Heart right ventricle (tissue), 16 donors: ENCODE measurements at regions not wholly inside any gene's neighbourhood (a gene's known extent, or its start where the extent isn't known, plus 50 kb on each side); places are given as distances from the start of the nearest gene placed in this dataset.

Experiments used
- ATAC-seq, 8 donors: fragments of 200-7000 bp; cut with Tn5 transposase; one replicate each; pipeline ENCODE4 v1.9.1; 2020; ENCODE audit warnings: mild to moderate bottlenecking in 8 of 8, moderate library complexity in 8 of 8, moderate number of reproducible peaks in 1 of 8
- DNase-seq, 2 donors: peaks; one replicate each; pipeline ENCODE4 v3.0.0-alpha.2; 2020
- H3K27ac ChIP-seq, 10 donors: fragments of 200-600 bp; sonication (generic) in 2 of 10; one replicate each; pipeline versions ENCODE4 v1.5.0 to v1.8.0; 2020 to 2022; ENCODE audit warnings: mild to moderate bottlenecking in 3 of 10
- H3K27me3 ChIP-seq, 7 donors: fragments of 200-600 bp; one replicate each; pipeline ENCODE4 v1.8.0; 2021 to 2022; ENCODE audit warnings: mild to moderate bottlenecking in 2 of 7
- H3K36me3 ChIP-seq, 9 donors: fragments of 200-600 bp; sonication (generic) in 1 of 9; one replicate each; pipeline versions ENCODE4 v1.5.0 to v1.8.0; 2020 to 2022; ENCODE audit warnings: mild to moderate bottlenecking in 2 of 9
- H3K4me1 ChIP-seq, 9 donors: fragments of 200-600 bp; sonication (generic) in 1 of 9; one replicate each; pipeline versions ENCODE4 v1.5.0 to v1.8.0; 2020 to 2022; ENCODE audit warnings: mild to moderate bottlenecking in 4 of 9
- H3K4me3 ChIP-seq, 10 donors: fragments of 200-600 bp; sonication (generic) in 2 of 10; one replicate each; pipeline versions ENCODE4 v1.5.0 to v1.8.0; 2020 to 2022; ENCODE audit warnings: mild to moderate bottlenecking in 7 of 10, moderate library complexity in 2 of 10
- H3K9me3 ChIP-seq, 11 donors: fragments of 200-600 bp in 10 of 11; sonication (generic) in 2 of 11; one replicate each; pipeline versions ENCODE4 v1.5.0 to v1.8.0; 2013 to 2022; ENCODE audit warnings: mild to moderate bottlenecking in 2 of 11, control low read depth in 1 of 11, moderate library complexity in 1 of 11
- CTCF ChIP-seq, 9 donors: fragments of 200-600 bp; sonication (generic) in 2 of 9; IDR thresholded peaks; one replicate each; pipeline versions ENCODE4 v1.5.0 to v1.8.0; 2021 to 2022; ENCODE audit warnings: antibody characterized with exemption in 9 of 9, mild to moderate bottlenecking in 5 of 9, moderate library complexity in 1 of 9
- WGBS, 2 donors: extraction: QIAGEN DNeasy Blood & Tissue Kit; methylation state at CpG; one replicate each; pipeline ENCODE4 v1.1.7; 2013; ENCODE audit warnings: inconsistent platforms in 1 of 2; 5-methylcytosine and 5-hydroxymethylcytosine counted together
- intact Hi-C, 10 donors: fragments of 100-400 bp; cut with DNase I; formaldehyde crosslinking; loops; one replicate each; pipeline versions ENCODE4 v1.11.1 to v1.14.2; 2022
- donor health status: Arrhythmogenic right ventricular cardiomyopathy.
- donor health status: ischemic (EF 13 %, LVEDD 7.1; RV severe dilation, severe dysfunction).
- donor health status: healthy with polysubstance abuse.
- donor health status: DM: no; HTN: yes; CAD: no.
- donor health status: DM: no; HTN: no; CAD: no.
- donor health status: ischemic (EF 25% LVEDD 6.9; RV normal size, moderate dysfunction).
- donor health status: ischemic (EF 25% LVEDD 5.7; RV mildly dilated, moderate dysfunction).
- donor health status: healthy.
- donor health status: DM: yes; HTN: yes; CAD: no.
- donor health status: Ischemic cardiomyopathy.
- donor health status: ischemic (EF 35%, LVEDD 5.7; RV mildly dilated, moderate dysfunction).
- donor health status: nonischemic (EF 11% LVEDD 7.7; RV severe dilation, severe dysfunction).
- donor health status: DM: yes; HTN: yes; CAD: no.
- donor health status: PGD.
- donor health status: ischemic (EF 29% LVEDD 5.4; RV normal size, mild dysfunction).
- donor health status: nonischemic (EF 23%, LVEDD 6.1; RV moderate dilation, normal function).

- ATAC-seq (no peak), DNase-seq (no peak)
- 93 to 100% methylated on average over 1 of the region's 1 CpG for WGBS, 2 donors
- Histone ChIP-seq H3K27ac (no peak overlapping the region), H3K9me3 (no peaks in the 10 kb centered on the region), H3K4me3 (no peak overlapping the region), H3K4me1 (no peaks in the 10 kb centered on the region), H3K27me3 (no peaks in the 10 kb centered on the region), H3K36me3 (no peaks in the 10 kb centered on the region)
- intact Hi-C loops = no loop called here
- TF ChIP-seq CTCF (IDR thresholded peaks at IDR 0.05) = no peak
These were observed 221.7 kb upstream of the TBC1D5 start for GRCh38 chr3:17964108-17964507.

GRCh38 chr3:17955411-17955810 lies 213.0 kb upstream of the TBC1D5 start:
- H3K27ac ChIP-seq = no peak overlapping the region
- no peaks in the 10 kb centered on the region for H3K27me3 ChIP-seq
- DNase-seq (no peak), ATAC-seq (no peak)
- peaks cover 0 to 9% (median 0%) of the 10 kb centered on the region in 11 donors for H3K9me3 ChIP-seq
- H3K4me3 ChIP-seq = no peak overlapping the region
- intact Hi-C loops = no loop called here
- no peak for TF ChIP-seq CTCF (IDR thresholded peaks at IDR 0.05)
- H3K36me3 ChIP-seq = no peaks in the 10 kb centered on the region
- H3K4me1 ChIP-seq = no peaks in the 10 kb centered on the region

GRCh38 chr3:17954801-17955200 lies 212.4 kb upstream of the TBC1D5 start:
- no peak for TF ChIP-seq CTCF (IDR thresholded peaks at IDR 0.05)
- no peaks in the 10 kb centered on the region for H3K27me3 ChIP-seq
- H3K9me3 ChIP-seq = peaks cover 0 to 10% (median 0%) of the 10 kb centered on the region in 11 donors
- no peaks in the 10 kb centered on the region for H3K4me1 ChIP-seq
- intact Hi-C loops = no loop called here
- ATAC-seq = no peak
- DNase-seq = no peak
- H3K36me3 ChIP-seq = no peaks in the 10 kb centered on the region
- H3K27ac ChIP-seq = no peak overlapping the region
- 77 to 78% methylated on average over 1 of the region's 1 CpG for whole genome bisulfite sequencing, 2 donors
- no peak overlapping the region for H3K4me3 ChIP-seq

- WGBS, 2 donors = 76 to 88% methylated on average over 2 of the region's 2 CpGs
- H3K4me3 ChIP-seq = no peak overlapping the region
- no peak for TF ChIP-seq CTCF (IDR thresholded peaks at IDR 0.05)
- H3K4me1 ChIP-seq = peaks cover 0 to 8% (median 0%) of the 10 kb centered on the region in 9 donors
- peaks cover 0 to 4% (median 0%) of the 10 kb centered on the region in 7 donors for H3K27me3 ChIP-seq
- no peak for DNase-seq
- H3K27ac ChIP-seq = no peak overlapping the region
- peaks cover 0 to 10% (median 0%) of the 10 kb centered on the region in 11 donors for H3K9me3 ChIP-seq
- intact Hi-C loops = no loop called here
- ATAC-seq = no peak
- no peaks in the 10 kb centered on the region for H3K36me3 ChIP-seq
These were observed 208.8 kb upstream of the TBC1D5 start for GRCh38 chr3:17951241-17951640.
